SK-N-MC (cell line): ENCODE measurements at regions not wholly inside any gene's neighbourhood (a gene's known extent, or its start where the extent isn't known, plus 50 kb on each side); places are given as distances from the start of the nearest gene placed in this dataset.

Experiments used
- EZH2 ChIP-seq: fragments of 200-600 bp; sonication (generic); IDR thresholded peaks from one replicate; pipeline ENCODE4 v1.6.1; 2017; ENCODE audit warnings: antibody characterized with exemption
- FOXP2 ChIP-seq: optimal IDR thresholded peaks from 2 replicates; pipeline ENCODE3; 2011; ENCODE audit warnings: mild to moderate bottlenecking, moderate library complexity; ENCODE audit not compliant: insufficient read depth; ENCODE audit errors: extremely low read length, control extremely low read depth
- POLR2AphosphoS5 ChIP-seq: IDR thresholded peaks from 2 replicates; pipeline ENCODE4 v1.6.1; 2012; ENCODE audit warnings: mild to moderate bottlenecking, low read depth, low read length, borderline replicate concordance

DNA sequence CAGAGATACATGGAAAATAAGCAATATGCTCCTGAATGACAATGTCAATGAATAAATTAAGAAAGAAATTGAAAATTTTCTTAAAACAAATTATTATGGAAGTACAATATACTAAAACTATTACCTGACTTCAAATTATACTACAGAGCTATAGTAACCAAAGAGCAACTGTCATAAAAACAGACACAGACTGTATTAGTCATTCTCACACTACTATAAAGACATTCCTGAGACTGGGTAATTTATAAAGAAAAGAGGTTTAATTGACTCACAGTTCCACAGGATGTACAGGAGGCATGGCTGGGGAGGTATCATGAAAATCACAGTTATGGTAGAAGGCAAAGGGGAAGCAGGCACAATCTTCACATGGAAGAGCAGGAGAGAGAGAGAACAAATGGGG is 60.0 kb upstream of the CYSLTR1 start:
- TF ChIP-seq POLR2AphosphoS5 (no peak), EZH2 (no peak), FOXP2 (no peak)
